ENCODE measurements at regions not wholly inside any gene's neighbourhood (a gene's known extent, or its start where the extent isn't known, plus 50 kb on each side); places are given as distances from the start of the nearest gene placed in this dataset.

DNA sequence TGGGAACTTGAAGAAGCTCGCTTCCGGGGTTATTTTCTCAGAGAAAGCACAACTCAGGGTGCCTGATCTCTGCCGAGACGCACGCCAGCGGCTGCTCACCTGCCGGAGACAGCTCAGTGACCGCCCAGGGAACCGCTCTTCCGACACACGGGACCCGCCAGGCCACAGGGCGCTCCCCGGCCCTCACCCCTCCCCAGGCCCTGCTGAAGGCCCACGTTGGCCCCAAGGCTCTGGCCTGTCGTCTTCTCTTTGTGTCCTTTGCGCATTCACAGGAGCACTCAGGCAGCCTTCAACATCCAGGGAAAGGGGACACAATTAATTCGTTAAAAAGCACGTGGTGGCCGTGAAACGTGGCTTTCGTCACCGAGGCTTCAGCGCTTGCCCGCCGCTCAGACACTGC, 276.3 kb upstream of the SALL3 start:
- TF ChIP-seq TOX (CRISPR knock-in tag; IDR thresholded peaks at IDR 0.05; ENCODE audit: borderline replicate concordance) (no peak), ZFP3 (CRISPR knock-in tag; IDR thresholded peaks at IDR 0.05) (no peak), ZNF565 (CRISPR knock-in tag; conservative IDR thresholded peaks at IDR 0.05; ENCODE audit: low read depth) (no peak), TCF4 (CRISPR knock-in tag; IDR thresholded peaks at IDR 0.05; ENCODE audit: borderline replicate concordance) (no peak)
